Fibroblast of lung (primary cell): ENCODE measurements at regions not wholly inside any gene's neighbourhood (a gene's known extent, or its start where the extent isn't known, plus 50 kb on each side); places are given as distances from the start of the nearest gene placed in this dataset.

Experiments
- CTCF ChIP-seq, 2 donors: IDR thresholded peaks in 1 of 2; conservative IDR thresholded peaks in 1 of 2; 1 replicate in 1 of 2; 2 replicates in 1 of 2; pipeline ENCODE4 v1.5.1; 2011 to 2012; ENCODE audit warnings: low read length in 2 of 2, control low read depth in 1 of 2, inconsistent platforms in 1 of 2, low read depth in 1 of 2, mild to moderate bottlenecking in 1 of 2
- EZH2 ChIP-seq: IDR thresholded peaks from 2 replicates; pipeline ENCODE4 v1.5.1; 2012; ENCODE audit warnings: low read length, control low read depth, mild to moderate bottlenecking; ENCODE audit errors: missing control alignments

- no peak for TF ChIP-seq CTCF (conservative IDR thresholded peaks at IDR 0.05 in 1 of 2, IDR thresholded peaks at IDR 0.05 in 1 of 2; ENCODE audit: low read depth in 1 of 2, low read length in 2 of 2)
- no peak for TF ChIP-seq EZH2
These were observed 54.9 kb upstream of the ANTXR2 start for GRCh38 chr4:80127870-80128419.
